PC-3 (cell line): ENCODE measurements at regions not wholly inside any gene's neighbourhood (a gene's known extent, or its start where the extent isn't known, plus 50 kb on each side); places are given as distances from the start of the nearest gene placed in this dataset.

ENCODE experiments used
- CTCF ChIP-seq: fragments of 300-600 bp; sonication (generic); conservative IDR thresholded peaks from 2 replicates; pipeline ENCODE4 v1.5.1; 2017; ENCODE audit warnings: antibody characterized with exemption, low read depth, mild to moderate bottlenecking, low read length
- EZH2 ChIP-seq: fragments of 300-600 bp; sonication (generic); IDR thresholded peaks from one replicate; pipeline ENCODE4 v1.6.1; 2017; ENCODE audit warnings: antibody characterized with exemption, mild to moderate bottlenecking, low read length; ENCODE audit not compliant: unreplicated experiment
- EZH2phosphoT487 ChIP-seq: fragments of 300-600 bp; sonication (generic); IDR thresholded peaks from 2 replicates; pipeline ENCODE4 v1.6.1; 2018; ENCODE audit warnings: mild to moderate bottlenecking, antibody characterized with exemption, low read length, borderline replicate concordance

DNA sequence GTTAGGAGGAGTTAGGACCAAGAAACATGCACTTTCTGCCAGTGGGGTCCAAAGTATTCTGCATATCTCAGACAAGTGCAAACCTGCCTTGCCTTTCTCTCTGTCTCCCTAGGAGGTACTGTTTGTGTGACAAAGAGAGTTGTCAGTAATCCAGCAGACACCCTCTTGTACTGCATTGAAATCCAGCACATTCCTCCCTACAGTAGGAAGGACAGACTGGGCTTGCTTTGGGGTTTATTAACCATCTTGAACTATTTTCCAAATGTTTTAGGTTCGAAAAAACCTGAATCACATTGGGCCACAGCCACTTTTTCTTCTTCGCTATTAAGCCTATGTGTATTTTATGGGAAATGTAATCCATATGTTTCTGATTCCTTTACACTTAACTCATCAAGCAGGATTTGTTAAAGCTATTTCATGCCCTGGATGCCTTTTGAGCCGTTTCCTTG, 204.2 kb upstream of the KCNJ16 start:
- no peak for TF ChIP-seq CTCF
- no peak for TF ChIP-seq EZH2phosphoT487
- TF ChIP-seq EZH2 = no peak
